RWPE2 (cell line): ENCODE measurements at regions not wholly inside any gene's neighbourhood (a gene's known extent, or its start where the extent isn't known, plus 50 kb on each side); places are given as distances from the start of the nearest gene placed in this dataset.

Experiments
- ATAC-seq: fragments of 200-7000 bp; cut with Tn5 transposase; 3 replicates; pipeline ENCODE4 v1.9.1; 2021; ENCODE audit warnings: low read depth
- DNase-seq: peaks from one replicate; pipeline ENCODE4 v3.0.0-alpha.2; 2020; ENCODE audit warnings: low spot score
- H3K27ac ChIP-seq: fragments of 450-650 bp; 2 replicates; pipeline ENCODE4 v1.5.1; 2017; ENCODE audit warnings: mild to moderate bottlenecking; ENCODE audit not compliant: poor library complexity, severe bottlenecking
- H3K27me3 ChIP-seq: fragments of 250-450 bp; sonication (Bioruptor Pico); 2 replicates; pipeline ENCODE4 v1.5.1; 2021; ENCODE audit warnings: mild to moderate bottlenecking, moderate library complexity; ENCODE audit not compliant: insufficient read depth, poor library complexity, severe bottlenecking
- H3K36me3 ChIP-seq: fragments of 250-450 bp; sonication (Bioruptor Pico); 2 replicates; pipeline ENCODE4 v1.5.1; 2020; ENCODE audit warnings: low read depth, mild to moderate bottlenecking, moderate library complexity
- H3K4me1 ChIP-seq: fragments of 250-450 bp; sonication (Bioruptor Pico); 2 replicates; pipeline ENCODE4 v1.5.1; 2021; ENCODE audit warnings: mild to moderate bottlenecking, moderate library complexity; ENCODE audit not compliant: insufficient read depth, poor library complexity, severe bottlenecking
- H3K4me3 ChIP-seq: fragments of 250-450 bp; sonication (Bioruptor Pico); 2 replicates; pipeline ENCODE4 v1.5.1; 2021; ENCODE audit warnings: mild to moderate bottlenecking, moderate library complexity; ENCODE audit not compliant: severe bottlenecking
- H3K9me3 ChIP-seq: fragments of 250-450 bp; sonication (Bioruptor Pico); 2 replicates; pipeline ENCODE4 v1.5.1; 2021; ENCODE audit warnings: mild to moderate bottlenecking, moderate library complexity; ENCODE audit not compliant: severe bottlenecking
- CTCF ChIP-seq: fragments of 450-650 bp; IDR thresholded peaks from one replicate; pipeline ENCODE4 v1.5.1; 2017; ENCODE audit warnings: mild to moderate bottlenecking, moderate library complexity; ENCODE audit not compliant: poor library complexity, severe bottlenecking

- ATAC-seq (no peak), DNase-seq (no peak)
- no peaks in the 10 kb centered on the region for H3K27me3 ChIP-seq
Observed at GRCh38 chr10:121054874-121055273, 203.7 kb downstream of the WDR11 start.

GRCh38 chr10:121057269-121057668 is 206.1 kb downstream of the WDR11 start:
- DNase-seq, result no peak
- H3K4me1 ChIP-seq, result no peaks in the 10 kb centered on the region
- no peak overlapping the region for H3K27ac ChIP-seq
- no peaks in the 10 kb centered on the region for H3K9me3 ChIP-seq
- no peaks in the 10 kb centered on the region for H3K36me3 ChIP-seq
- no peak for ATAC-seq
- no peak overlapping the region for H3K4me3 ChIP-seq
- TF ChIP-seq CTCF, result no peak
- H3K27me3 ChIP-seq, result no peaks in the 10 kb centered on the region

More at GRCh38 chr10:121054874-121055273, 203.7 kb downstream of the WDR11 start:
- Histone ChIP-seq H3K36me3 (no peaks in the 10 kb centered on the region), H3K4me3 (no peak overlapping the region), H3K27ac (no peak overlapping the region), H3K4me1 (no peaks in the 10 kb centered on the region), H3K9me3 (no peaks in the 10 kb centered on the region)
- no peak for TF ChIP-seq CTCF

- ATAC-seq, result no peak
- Histone ChIP-seq H3K9me3 (no peaks in the 10 kb centered on the region), H3K36me3 (no peaks in the 10 kb centered on the region), H3K4me1 (no peaks in the 10 kb centered on the region), H3K27me3 (no peaks in the 10 kb centered on the region), H3K4me3 (no peak overlapping the region), H3K27ac (no peak overlapping the region)
- no peak for TF ChIP-seq CTCF
- DNase-seq, result no peak
Observed at GRCh38 chr10:121058082-121058481, 206.9 kb downstream of the WDR11 start.

GRCh38 chr10:121059351-121059750 is 208.2 kb downstream of the WDR11 start:
- no peak for TF ChIP-seq CTCF
- DNase-seq (no peak), ATAC-seq (no peak)
- H3K27ac ChIP-seq, result no peak overlapping the region
- H3K36me3 ChIP-seq, result no peaks in the 10 kb centered on the region
- H3K4me1 ChIP-seq, result no peaks in the 10 kb centered on the region
- H3K27me3 ChIP-seq, result no peaks in the 10 kb centered on the region
- no peak overlapping the region for H3K4me3 ChIP-seq
- H3K9me3 ChIP-seq, result no peaks in the 10 kb centered on the region

GRCh38 chr10:121062115-121062514 is 211.0 kb downstream of the WDR11 start:
- no peak overlapping the region for H3K27ac ChIP-seq
- ATAC-seq, result no peak
- DNase-seq, result no peak
- H3K27me3 ChIP-seq, result no peaks in the 10 kb centered on the region
- no peaks in the 10 kb centered on the region for H3K9me3 ChIP-seq
- H3K4me1 ChIP-seq, result no peaks in the 10 kb centered on the region
- no peaks in the 10 kb centered on the region for H3K36me3 ChIP-seq
- H3K4me3 ChIP-seq, result no peak overlapping the region
- no peak for TF ChIP-seq CTCF
